HG02840 (cell line): ENCODE measurements at regions not wholly inside any gene's neighbourhood (a gene's known extent, or its start where the extent isn't known, plus 50 kb on each side); places are given as distances from the start of the nearest gene placed in this dataset.

ENCODE experiments used
- ATAC-seq: cut with Tn5 transposase; IDR thresholded peaks from one replicate; pipeline ENCODE4 v1.9.1; 2021; ENCODE audit warnings: mild to moderate bottlenecking, moderate library complexity, moderate number of reproducible peaks; ENCODE audit not compliant: unreplicated experiment, low FRiP score

GRCh38 chr14:85310491-85311272 lies 219.3 kb upstream of the FLRT2 start:
- ATAC-seq = no peak

DNA sequence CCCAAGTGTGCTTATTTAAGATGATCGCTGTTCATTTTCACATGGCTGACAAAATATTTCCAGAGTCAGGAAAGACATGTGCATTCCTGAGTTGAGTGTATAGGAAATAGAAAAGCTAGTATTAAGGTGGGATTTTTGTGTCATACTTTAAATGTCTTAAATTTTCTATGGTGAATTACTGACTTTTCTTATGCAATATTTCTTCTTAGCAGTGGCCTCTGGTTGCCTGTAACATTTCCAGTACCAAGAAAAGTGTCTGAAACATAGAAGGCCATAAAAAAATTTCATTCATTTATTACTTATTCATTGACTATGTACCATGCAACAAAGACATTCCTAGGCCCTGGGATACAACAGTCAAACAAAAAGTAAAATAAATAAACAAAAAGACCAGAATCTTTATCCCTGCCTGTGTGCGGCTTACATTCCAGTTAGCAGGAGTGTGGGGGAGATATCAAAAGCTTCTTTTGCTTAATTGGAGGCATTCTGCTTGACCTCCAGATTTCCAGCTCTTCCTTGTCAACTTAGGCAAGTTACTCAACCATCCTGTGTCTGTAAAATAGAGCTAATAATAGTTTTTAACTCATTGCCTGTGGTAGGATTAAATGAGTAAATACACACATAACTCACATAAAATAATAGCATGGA lies 216.3 kb upstream of the FLRT2 start:
- ATAC-seq = no peak

DNA sequence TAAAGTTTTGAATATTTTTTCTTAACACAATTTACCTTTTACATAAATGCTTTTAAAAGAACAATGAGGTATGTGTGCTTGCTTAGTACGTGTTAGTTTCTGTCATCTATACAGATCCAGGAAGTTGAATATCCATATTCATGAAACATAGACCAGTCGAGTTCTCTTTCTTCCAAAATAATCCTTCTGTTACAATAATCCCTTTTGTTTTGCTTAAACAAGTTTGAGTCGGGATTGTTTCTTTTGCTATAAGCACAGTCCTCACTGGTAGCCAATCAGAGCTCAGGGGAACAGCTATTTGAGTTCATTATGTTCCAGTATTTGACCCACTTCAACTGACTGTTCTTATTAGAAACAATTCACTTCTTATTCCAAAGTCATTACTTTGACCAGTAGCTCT lies 214.7 kb upstream of the FLRT2 start:
- ATAC-seq = no peak

GRCh38 chr14:85315733-85316290 lies 214.1 kb upstream of the FLRT2 start:
- ATAC-seq = no peak

DNA sequence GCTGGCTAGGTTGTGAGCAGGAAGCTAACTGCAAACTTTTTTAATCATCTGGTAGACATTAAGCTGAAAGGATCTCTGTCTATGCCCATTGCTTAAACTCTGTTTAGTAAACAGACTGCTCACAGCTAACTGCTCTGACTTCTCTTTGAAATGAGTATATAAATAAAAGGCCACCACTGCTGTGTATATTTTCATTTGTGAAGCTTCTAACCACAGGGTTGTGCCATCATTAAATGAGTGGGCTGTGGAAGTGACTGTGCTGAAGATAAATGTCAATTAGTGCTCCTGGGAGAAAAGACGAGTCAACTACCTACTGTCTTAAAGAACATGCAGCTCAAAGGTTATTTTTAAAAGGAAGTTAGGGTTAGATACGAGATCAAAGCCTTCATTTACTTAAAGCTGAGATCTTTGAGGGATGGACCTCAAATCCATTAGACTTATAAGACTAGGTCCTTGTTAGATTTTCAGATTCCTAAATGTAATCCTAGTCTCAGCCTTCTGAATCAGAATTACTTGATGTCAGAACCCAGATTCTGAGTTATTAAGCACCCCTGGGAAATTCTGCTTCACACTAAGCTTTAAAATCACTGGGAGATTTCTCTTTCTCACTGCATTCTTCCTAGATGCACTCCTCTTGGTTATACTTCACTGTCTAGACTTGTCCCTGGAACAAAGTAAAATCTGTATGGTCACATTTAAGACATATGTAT lies 213.1 kb upstream of the FLRT2 start:
- no peak for ATAC-seq

DNA sequence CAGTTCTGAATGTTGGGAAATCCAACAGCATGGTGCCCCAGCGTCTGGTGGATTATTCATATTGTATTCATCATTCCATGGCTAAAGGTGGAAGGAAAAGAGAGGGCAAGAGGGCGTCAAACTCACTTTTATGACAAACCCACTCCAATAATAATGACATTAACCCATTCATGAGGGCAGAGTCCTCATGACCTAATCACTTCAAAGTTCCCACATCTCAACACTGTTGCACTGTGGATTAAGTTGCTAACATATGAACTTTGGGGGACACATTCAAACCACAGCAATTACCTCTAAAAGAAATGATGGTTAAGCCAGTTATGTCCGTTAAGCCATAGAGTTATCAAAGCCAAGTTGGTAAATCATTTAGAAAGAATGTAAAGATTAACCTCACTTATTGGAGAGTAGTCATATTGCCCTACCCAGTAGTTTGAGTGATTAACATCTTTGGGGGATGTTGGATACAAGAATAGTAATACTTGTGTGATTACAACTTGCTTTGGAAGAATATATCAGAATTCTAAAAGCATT lies 212.4 kb upstream of the FLRT2 start:
- ATAC-seq = no peak

DNA sequence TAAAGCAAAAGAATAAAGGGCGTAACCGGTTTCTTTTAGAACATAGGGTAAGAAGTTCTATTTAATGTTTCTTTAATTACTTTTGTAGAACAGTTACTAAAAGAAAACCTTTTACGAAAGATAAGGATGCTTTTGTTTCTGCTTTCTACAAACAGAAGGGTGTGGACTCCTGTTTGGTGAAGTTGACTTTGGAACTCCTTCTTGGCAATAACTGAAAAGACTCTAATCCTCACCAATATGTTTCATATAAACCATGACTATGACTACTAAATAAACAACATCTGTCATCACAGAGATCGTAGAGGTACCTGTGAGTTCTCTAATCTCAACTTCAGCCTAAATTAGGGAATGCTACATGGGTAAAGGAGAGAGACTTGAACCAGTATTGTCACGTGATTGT lies 210.8 kb upstream of the FLRT2 start:
- no peak for ATAC-seq

DNA sequence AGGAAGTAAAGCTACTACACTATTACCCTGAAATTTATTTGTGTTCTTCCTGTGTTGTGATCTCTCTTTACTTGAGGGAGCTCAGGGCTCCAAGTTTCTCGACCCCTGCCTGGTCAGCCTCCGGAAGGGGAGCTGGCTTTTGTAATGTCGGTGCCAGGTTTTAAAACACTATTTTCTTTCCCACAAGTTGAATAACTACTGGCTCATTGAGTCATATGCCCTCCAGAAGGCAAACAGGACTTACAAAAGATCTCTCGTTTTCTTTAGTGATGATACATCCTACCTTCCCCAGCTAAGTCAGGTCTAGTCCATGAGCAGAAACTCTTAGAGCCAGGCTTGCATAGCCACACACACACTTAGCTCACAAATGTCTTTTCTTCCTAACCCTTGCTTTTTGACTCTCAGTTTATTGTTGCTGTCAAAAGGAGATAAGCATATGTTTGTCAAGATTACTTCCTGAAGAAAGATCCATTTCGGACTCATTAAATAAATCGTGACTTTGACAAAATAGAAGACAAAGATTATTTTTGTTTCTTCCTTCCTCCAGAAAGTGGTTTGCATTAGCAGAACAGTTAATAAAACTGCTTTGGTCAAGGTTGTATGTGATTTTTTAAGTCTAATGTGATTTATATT lies 209.8 kb upstream of the FLRT2 start:
- no peak for ATAC-seq

DNA sequence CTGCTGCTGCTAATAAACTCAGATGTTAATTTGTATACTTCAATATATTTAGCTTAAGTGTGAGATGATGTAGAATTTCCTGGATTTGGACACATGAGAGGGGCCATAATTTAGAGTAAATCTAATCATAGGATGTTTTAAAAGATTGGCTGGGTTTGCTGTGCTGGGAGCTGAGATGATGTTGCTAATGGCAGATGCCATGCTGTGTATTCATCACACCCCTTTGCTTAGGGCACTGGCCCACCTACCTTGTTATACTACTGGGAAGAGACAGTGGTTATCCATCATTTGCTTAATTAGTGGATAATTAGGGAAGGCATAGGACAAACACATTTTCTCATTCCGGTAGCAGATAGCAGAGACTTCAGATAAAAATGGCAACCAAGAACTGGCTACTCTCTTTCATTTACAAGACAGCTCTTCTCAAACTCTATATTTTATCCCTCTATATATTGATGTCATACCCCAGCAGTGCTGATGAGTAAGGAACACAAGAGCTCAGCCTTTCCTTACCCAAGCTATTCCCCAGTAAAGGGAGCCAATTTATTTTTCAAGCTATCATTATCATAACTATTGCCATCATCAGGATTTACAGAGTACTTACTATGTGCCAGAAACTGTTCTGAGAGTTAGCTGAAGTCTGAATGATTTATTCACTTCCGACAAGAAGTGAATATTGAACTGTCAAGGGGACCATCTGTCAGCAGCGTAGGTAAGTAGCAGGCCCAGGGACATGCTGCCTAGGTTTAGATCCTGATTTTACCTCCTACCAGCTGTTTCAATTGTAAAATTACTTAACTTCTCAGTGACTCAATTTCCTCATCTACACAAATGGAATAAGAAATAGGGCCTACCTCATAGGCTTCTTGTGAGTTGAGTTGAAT lies 204.6 kb upstream of the FLRT2 start:
- no peak for ATAC-seq

DNA sequence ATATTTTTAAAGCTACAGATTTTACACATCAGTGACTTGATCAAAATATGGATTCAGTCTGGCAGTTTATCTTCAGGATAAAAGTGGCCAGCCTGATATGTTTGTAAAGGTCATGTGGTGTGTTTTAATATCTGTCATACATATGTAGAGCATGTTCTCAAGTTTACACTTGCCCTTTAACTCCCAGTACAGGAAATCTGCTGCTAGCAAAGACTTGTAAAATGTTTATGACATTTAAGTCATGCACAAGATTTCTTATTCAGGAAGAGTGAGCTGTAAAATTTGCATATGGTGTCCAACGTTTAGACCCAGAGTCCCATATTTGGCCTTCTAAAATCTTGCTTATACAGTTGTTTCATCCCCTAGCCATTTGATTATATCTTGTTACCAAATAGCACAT lies 197.5 kb upstream of the FLRT2 start:
- ATAC-seq = no peak

GRCh38 chr14:85333313-85333712 lies 196.6 kb upstream of the FLRT2 start:
- ATAC-seq = no peak

GRCh38 chr14:85333841-85334240 lies 196.1 kb upstream of the FLRT2 start:
- no peak for ATAC-seq

- ATAC-seq = no peak
These were observed 195.6 kb upstream of the FLRT2 start for GRCh38 chr14:85334316-85334715.

DNA sequence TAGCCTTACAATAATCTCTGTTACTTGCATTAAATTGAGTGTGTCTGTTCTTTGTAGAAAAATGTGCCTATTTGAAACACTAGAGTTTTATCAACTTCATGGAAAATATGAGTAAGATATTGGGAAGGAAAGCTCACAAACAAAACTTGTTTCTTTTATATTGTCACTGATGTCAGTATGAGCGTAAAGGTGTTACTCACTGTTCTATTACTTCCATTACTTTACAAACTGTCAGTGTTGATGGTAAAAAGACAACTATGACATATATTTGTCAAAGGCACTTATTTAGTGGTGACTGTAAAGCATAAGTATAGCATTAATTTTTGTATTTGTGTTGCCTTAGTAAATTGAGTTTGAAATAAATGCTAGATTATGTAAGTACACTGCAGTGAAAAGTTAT lies 193.7 kb upstream of the FLRT2 start:
- ATAC-seq = no peak

DNA sequence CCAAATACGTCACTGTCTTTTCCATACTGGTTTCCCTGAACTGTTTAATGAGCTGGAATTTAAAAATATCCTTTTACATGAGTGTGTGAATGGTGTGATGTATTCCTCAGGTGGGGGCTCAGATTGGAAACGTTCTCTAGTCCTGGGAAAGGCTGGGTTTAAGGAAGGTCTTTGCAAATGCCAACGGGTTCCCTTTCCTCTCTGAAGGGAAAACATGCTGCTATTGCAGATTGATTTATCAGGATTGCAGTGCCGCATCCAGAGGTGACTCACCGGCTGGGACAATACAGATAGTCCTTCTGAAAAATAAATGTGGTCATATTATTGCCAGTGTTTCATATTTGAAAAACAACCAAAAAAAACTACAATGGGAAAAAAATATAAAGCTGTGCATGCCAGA lies 193.1 kb upstream of the FLRT2 start:
- ATAC-seq = no peak

DNA sequence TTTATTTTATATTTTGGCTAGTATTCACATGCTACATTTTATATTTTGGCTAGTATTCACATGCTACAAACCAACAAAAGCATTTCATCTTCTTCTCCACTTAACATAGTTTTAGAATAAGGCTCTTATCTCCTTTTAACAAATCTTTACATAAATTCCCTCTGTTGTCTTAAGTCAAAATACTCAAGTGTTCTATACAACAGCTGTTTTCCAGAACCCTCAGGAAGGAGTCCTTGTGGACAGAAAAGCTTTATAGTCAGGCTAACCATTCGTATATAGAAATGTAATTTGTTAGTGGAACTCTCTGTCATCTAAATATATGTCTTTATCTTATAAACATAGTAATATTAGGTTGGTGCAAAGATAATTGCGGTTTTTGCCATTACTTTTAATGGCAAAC lies 191.0 kb upstream of the FLRT2 start:
- ATAC-seq = no peak

GRCh38 chr14:85342858-85343607 lies 186.9 kb upstream of the FLRT2 start:
- ATAC-seq = no peak

GRCh38 chr14:85344171-85344570 lies 185.8 kb upstream of the FLRT2 start:
- ATAC-seq = no peak
